RWPE2 (cell line): ENCODE measurements at regions not wholly inside any gene's neighbourhood (a gene's known extent, or its start where the extent isn't known, plus 50 kb on each side); places are given as distances from the start of the nearest gene placed in this dataset.

Source experiments
- ATAC-seq: fragments of 200-7000 bp; cut with Tn5 transposase; 3 replicates; pipeline ENCODE4 v1.9.1; 2021; ENCODE audit warnings: low read depth
- DNase-seq: peaks from one replicate; pipeline ENCODE4 v3.0.0-alpha.2; 2020; ENCODE audit warnings: low spot score
- H3K27ac ChIP-seq: fragments of 450-650 bp; 2 replicates; pipeline ENCODE4 v1.5.1; 2017; ENCODE audit warnings: mild to moderate bottlenecking; ENCODE audit not compliant: poor library complexity, severe bottlenecking
- H3K27me3 ChIP-seq: fragments of 250-450 bp; sonication (Bioruptor Pico); 2 replicates; pipeline ENCODE4 v1.5.1; 2021; ENCODE audit warnings: mild to moderate bottlenecking, moderate library complexity; ENCODE audit not compliant: insufficient read depth, poor library complexity, severe bottlenecking
- H3K36me3 ChIP-seq: fragments of 250-450 bp; sonication (Bioruptor Pico); 2 replicates; pipeline ENCODE4 v1.5.1; 2020; ENCODE audit warnings: low read depth, mild to moderate bottlenecking, moderate library complexity
- H3K4me1 ChIP-seq: fragments of 250-450 bp; sonication (Bioruptor Pico); 2 replicates; pipeline ENCODE4 v1.5.1; 2021; ENCODE audit warnings: mild to moderate bottlenecking, moderate library complexity; ENCODE audit not compliant: insufficient read depth, poor library complexity, severe bottlenecking
- H3K4me3 ChIP-seq: fragments of 250-450 bp; sonication (Bioruptor Pico); 2 replicates; pipeline ENCODE4 v1.5.1; 2021; ENCODE audit warnings: mild to moderate bottlenecking, moderate library complexity; ENCODE audit not compliant: severe bottlenecking
- H3K9me3 ChIP-seq: fragments of 250-450 bp; sonication (Bioruptor Pico); 2 replicates; pipeline ENCODE4 v1.5.1; 2021; ENCODE audit warnings: mild to moderate bottlenecking, moderate library complexity; ENCODE audit not compliant: severe bottlenecking
- CTCF ChIP-seq: fragments of 450-650 bp; IDR thresholded peaks from one replicate; pipeline ENCODE4 v1.5.1; 2017; ENCODE audit warnings: mild to moderate bottlenecking, moderate library complexity; ENCODE audit not compliant: poor library complexity, severe bottlenecking

GRCh38 chr13:84997858-84998257, 801.4 kb downstream of the SLITRK6 start:
- no peak for ATAC-seq
- Histone ChIP-seq H3K4me1 (no peaks in the 10 kb centered on the region), H3K9me3 (no peaks in the 10 kb centered on the region), H3K27ac (no peak overlapping the region), H3K27me3 (no peaks in the 10 kb centered on the region), H3K4me3 (no peak overlapping the region), H3K36me3 (no peaks in the 10 kb centered on the region)
- no peak for DNase-seq
- TF ChIP-seq CTCF = no peak

- DNase-seq (no peak), ATAC-seq (no peak)
- no peak for TF ChIP-seq CTCF
- no peak overlapping the region for H3K4me3 ChIP-seq
- H3K27me3 ChIP-seq = no peaks in the 10 kb centered on the region
- no peak overlapping the region for H3K27ac ChIP-seq
- no peaks in the 10 kb centered on the region for H3K4me1 ChIP-seq
- no peaks in the 10 kb centered on the region for H3K9me3 ChIP-seq
- H3K36me3 ChIP-seq = no peaks in the 10 kb centered on the region
These were observed 804.6 kb downstream of the SLITRK6 start for GRCh38 chr13:84994582-84994981.

- no peak overlapping the region for H3K4me3 ChIP-seq
- TF ChIP-seq CTCF = no peak
- no peaks in the 10 kb centered on the region for H3K27me3 ChIP-seq
- no peak overlapping the region for H3K27ac ChIP-seq
- ATAC-seq (no peak), DNase-seq (no peak)
- H3K4me1 ChIP-seq = no peaks in the 10 kb centered on the region
- no peaks in the 10 kb centered on the region for H3K9me3 ChIP-seq
- no peaks in the 10 kb centered on the region for H3K36me3 ChIP-seq
These were observed 813.4 kb downstream of the SLITRK6 start for GRCh38 chr13:84985860-84986259.

GRCh38 chr13:84983321-84983720, 815.9 kb downstream of the SLITRK6 start:
- TF ChIP-seq CTCF = no peak
- Histone ChIP-seq H3K4me3 (no peak overlapping the region), H3K27ac (no peak overlapping the region), H3K4me1 (no peaks in the 10 kb centered on the region), H3K36me3 (no peaks in the 10 kb centered on the region), H3K9me3 (no peaks in the 10 kb centered on the region), H3K27me3 (no peaks in the 10 kb centered on the region)
- ATAC-seq = no peak
- no peak for DNase-seq

GRCh38 chr13:84980571-84980970, 818.6 kb downstream of the SLITRK6 start:
- Histone ChIP-seq H3K36me3 (no peaks in the 10 kb centered on the region), H3K4me1 (no peaks in the 10 kb centered on the region), H3K4me3 (no peak overlapping the region), H3K27me3 (no peaks in the 10 kb centered on the region), H3K27ac (no peak overlapping the region), H3K9me3 (no peaks in the 10 kb centered on the region)
- ATAC-seq (no peak), DNase-seq (no peak)
- TF ChIP-seq CTCF = no peak
